LNCaP clone FGC (cell line): ENCODE measurements at regions not wholly inside any gene's neighbourhood (a gene's known extent, or its start where the extent isn't known, plus 50 kb on each side); places are given as distances from the start of the nearest gene placed in this dataset.
"Not testable (repeated sequence)": the region's sequence is repeated elsewhere in the genome, so short reads cannot be mapped to it uniquely, and the experiment has no call there.

ENCODE experiments used
- DNase-seq: peaks from one replicate; pipeline ENCODE4 v3.0.0-alpha.2; 2011; ENCODE audit warnings: low read depth
- H3K4me3 ChIP-seq: 2 replicates; pipeline ENCODE4 v1.5.1; 2011; ENCODE audit warnings: mild to moderate bottlenecking, low read depth, low read length, control low read depth
- TF ChIP-seq, protein P1 (sequence below): IDR thresholded peaks from 2 replicates; pipeline ENCODE4 v1.5.1; 2012; ENCODE audit warnings: mild to moderate bottlenecking; ENCODE audit not compliant: control insufficient read depth, insufficient read depth; ENCODE audit errors: extremely low read depth

DNA sequence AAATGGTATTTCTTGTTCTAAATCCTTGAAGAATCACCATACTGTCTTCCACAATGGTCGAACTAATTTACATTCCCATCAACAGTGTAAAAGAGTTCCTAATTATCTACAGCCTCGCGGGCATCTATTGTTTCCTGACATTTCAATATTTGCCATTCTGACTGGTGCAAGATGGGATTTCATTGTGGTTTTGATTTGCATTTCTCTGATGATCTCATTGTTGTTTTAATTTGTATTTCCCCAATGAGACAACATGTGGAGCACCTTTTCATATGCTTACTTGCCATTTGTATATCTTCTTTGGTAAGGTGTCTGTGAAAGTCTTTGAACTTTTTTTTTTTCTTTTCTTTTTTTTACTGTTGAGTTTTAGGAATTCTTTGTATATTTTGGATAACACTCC, 473.6 kb downstream of the KCTD16 start:
- DNase-seq = no peak
- H3K4me3 ChIP-seq = no peak overlapping the region
- TF ChIP-seq, protein P1, sequence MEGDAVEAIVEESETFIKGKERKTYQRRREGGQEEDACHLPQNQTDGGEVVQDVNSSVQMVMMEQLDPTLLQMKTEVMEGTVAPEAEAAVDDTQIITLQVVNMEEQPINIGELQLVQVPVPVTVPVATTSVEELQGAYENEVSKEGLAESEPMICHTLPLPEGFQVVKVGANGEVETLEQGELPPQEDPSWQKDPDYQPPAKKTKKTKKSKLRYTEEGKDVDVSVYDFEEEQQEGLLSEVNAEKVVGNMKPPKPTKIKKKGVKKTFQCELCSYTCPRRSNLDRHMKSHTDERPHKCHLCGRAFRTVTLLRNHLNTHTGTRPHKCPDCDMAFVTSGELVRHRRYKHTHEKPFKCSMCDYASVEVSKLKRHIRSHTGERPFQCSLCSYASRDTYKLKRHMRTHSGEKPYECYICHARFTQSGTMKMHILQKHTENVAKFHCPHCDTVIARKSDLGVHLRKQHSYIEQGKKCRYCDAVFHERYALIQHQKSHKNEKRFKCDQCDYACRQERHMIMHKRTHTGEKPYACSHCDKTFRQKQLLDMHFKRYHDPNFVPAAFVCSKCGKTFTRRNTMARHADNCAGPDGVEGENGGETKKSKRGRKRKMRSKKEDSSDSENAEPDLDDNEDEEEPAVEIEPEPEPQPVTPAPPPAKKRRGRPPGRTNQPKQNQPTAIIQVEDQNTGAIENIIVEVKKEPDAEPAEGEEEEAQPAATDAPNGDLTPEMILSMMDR = no peak

DNA sequence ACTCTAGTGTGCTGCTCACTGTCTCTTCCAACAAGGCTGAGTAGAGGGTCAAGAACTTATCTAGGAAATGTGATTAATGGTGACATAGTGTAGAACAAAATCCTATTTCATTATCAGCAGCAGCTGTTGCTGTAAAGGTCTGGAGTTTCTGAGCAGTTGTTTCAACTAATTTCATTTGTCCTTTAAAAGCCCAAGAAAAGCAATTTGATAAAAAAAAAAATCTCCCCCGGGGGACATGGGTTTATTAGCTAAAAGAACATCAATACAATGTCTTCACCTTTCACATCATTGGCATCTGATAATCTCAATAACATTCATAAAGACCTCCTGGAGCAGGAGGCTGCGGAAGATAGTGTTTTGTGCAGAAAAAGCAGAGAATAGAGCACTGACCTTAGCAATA, 468.1 kb downstream of the KCTD16 start:
- no peak overlapping the region for H3K4me3 ChIP-seq
- no peak for DNase-seq
- TF ChIP-seq, protein P1 = no peak

DNA sequence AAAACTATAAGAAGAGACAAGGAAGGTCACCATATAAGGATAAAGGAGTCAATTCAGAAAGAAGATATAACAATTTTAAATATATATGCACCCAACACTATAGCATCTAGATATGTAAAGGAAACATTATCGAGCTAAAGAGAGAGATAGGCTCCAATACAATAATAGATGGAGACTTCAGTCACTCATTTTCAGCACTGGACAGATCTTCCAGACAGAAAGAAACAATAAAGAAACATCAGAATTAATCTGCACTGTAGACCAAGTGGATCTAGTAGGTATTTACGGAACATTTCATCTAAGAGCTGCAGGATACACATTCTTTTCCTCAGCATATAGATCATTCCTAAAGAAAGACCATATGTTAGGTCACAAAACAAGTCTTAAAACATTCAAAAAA, 463.5 kb downstream of the KCTD16 start:
- DNase-seq = no peak
- TF ChIP-seq, protein P1 = no peak
- no peak overlapping the region for H3K4me3 ChIP-seq

DNA sequence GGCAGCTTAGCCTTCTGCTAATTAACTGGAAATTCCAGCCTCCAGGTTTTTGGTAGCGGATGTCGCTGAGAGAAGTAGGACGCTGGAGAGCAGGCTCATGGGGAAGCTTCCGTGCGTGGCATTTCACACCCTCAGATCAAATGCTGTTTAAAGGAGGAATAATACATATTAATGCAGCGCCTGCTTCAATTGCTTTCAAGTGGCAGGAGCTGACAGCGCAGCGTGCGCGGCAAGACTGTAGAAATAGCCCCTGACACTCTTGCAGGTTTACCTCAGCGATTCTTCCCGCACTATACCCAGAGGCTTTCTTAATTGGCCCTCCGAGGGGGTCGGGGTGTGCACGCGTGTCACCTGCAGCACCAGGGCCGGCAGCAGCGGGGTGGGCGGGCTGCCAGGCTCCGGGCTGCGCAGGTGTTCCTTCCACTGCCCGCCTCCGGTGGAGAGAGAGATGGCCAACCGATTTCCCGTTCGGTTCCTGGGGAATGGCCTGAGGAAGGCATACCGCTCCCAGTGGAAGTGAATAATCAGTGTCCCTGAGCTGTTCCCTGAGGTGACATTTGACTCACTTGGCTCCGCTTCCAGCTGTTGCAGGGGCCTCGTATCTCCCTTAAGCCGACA, 427.9 kb downstream of the KCTD16 start:
- DNase-seq = no peak

DNA sequence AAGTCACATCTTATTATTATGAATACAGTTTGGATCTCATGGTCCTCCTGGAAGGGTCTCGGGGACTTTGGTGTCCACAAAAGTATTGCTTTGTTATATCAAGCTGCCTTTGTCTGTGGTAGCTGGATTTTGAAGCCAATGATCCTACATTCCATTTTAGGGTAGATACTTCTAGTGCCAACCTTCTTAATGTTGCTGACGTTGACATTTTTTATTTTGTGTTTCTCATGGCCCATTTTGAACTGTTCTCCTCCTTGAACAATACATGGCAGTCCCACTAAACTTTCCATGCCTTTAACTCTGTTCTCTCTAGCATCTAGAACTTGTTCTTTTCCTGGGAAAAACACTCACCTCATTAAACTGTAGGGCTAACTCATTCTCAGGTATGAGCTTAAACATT, 425.8 kb downstream of the KCTD16 start:
- TF ChIP-seq, protein P1 = no peak
- no peak for DNase-seq
- H3K4me3 ChIP-seq = no peak overlapping the region

More for the DNA sequence above, 427.9 kb downstream of the KCTD16 start:
- TF ChIP-seq, protein P1 = no peak
- no peak overlapping the region for H3K4me3 ChIP-seq

DNA sequence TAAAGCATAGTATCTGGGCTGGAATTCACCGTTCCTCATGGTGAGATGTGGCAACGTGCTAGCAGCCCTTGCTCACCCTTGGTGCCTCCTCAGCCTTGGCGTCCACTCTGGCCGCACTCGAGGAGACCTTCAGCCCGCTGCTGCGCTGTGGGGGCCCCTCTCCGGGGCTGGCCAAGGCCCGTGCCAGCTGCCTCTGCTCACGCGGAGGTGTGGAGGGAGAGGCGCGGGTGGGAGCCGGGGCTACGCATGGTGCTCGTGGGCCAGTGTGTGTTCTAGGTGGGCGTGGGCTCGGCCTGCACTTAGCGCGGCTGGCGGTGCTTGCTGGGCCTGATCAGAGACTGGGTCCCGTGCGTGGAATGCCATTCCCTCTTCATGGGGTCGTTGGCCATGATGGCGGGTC, 424.2 kb downstream of the KCTD16 start:
- DNase-seq = no peak
- H3K4me3 ChIP-seq = no peak overlapping the region
- TF ChIP-seq, protein P1 = no peak

DNA sequence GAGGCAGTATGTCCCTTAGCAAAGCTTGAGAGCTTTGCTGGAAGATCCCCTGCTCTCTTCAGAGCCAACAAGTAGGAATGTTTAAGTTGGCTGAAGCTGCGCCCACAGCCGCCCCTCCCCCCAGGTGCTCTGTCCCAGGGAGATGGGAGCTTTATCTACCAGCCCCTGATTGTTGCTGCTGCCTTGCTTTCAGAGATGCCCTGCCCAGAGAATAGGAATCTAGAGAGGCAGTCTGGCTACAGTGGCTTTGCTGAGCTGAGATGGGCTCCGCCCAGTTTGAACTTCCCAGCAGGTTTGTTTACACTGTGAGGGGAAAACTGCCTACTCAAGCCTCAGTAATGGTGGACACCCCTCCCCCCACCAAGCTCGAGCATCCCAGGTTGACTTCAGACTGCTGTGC, 423.6 kb downstream of the KCTD16 start:
- not testable (repeated sequence) for DNase-seq, H3K4me3 ChIP-seq
